OCI-LY7 (cell line): ENCODE measurements at regions not wholly inside any gene's neighbourhood (a gene's known extent, or its start where the extent isn't known, plus 50 kb on each side); places are given as distances from the start of the nearest gene placed in this dataset.
A peak's percentile ranks its signal among the peaks of the same experiment; 100 is the strongest.

Experiments
- BruUV-seq: library from RNA; stranded (reverse); fragments of 400-500 nt; replicated peaks from 2 replicates; lab custom pipeline; 2021; lab: Mats Ljungman, UMichigan
- CTCF ChIA-PET: fragments of 300-600 bp; sonication (Branson Sonifier 250); formaldehyde crosslinking; loops from one replicate; lab custom pipeline; 2022; ENCODE audit warnings: antibody characterized with exemption; ENCODE audit not compliant: unreplicated experiment; lab: Charles Lee
- POLR2A ChIA-PET: fragments of 300-600 bp; sonication (Branson Sonifier 250); formaldehyde crosslinking; loops from one replicate; lab custom pipeline; 2022; ENCODE audit warnings: antibody characterized with exemption; lab: Charles Lee
- DNase-seq: peaks from one replicate; pipeline ENCODE4 v3.0.0-alpha.2; 2015; ENCODE audit warnings: low spot score
- H2AFZ ChIP-seq: fragments of 200-600 bp; sonication (generic), shearing (Covaris generic); 2 replicates; pipeline ENCODE4 v1.6.1; 2014; ENCODE audit warnings: mild to moderate bottlenecking, antibody characterized with exemption, low read length, moderate library complexity
- H3K27ac ChIP-seq: fragments of 200-600 bp; sonication (generic); 2 replicates; pipeline ENCODE4 v1.5.1; 2014; ENCODE audit warnings: mixed run types, low read depth, mild to moderate bottlenecking, moderate library complexity, low read length, inconsistent platforms; ENCODE audit not compliant: poor library complexity, severe bottlenecking
- H3K36me3 ChIP-seq: fragments of 200-600 bp; sonication (generic); 2 replicates; pipeline ENCODE4 v1.6.1; 2014; ENCODE audit warnings: mild to moderate bottlenecking, antibody characterized with exemption, low read length, moderate library complexity, mixed read lengths; ENCODE audit not compliant: insufficient read depth
- H3K4me1 ChIP-seq: fragments of 200-600 bp; sonication (generic); 2 replicates; pipeline ENCODE4 v1.5.1; 2014; ENCODE audit warnings: mild to moderate bottlenecking, low read length; ENCODE audit not compliant: insufficient read depth, poor library complexity, severe bottlenecking
- H3K4me2 ChIP-seq: fragments of 200-600 bp; sonication (generic); 2 replicates; pipeline ENCODE4 v1.6.1; 2014; ENCODE audit warnings: mild to moderate bottlenecking, low read length
- H3K4me3 ChIP-seq: fragments of 200-600 bp; sonication (generic); 2 replicates; pipeline ENCODE4 v1.5.1; 2014; ENCODE audit warnings: mild to moderate bottlenecking, low read depth, low read length; ENCODE audit not compliant: poor library complexity, severe bottlenecking
- H3K79me2 ChIP-seq: fragments of 200-600 bp; sonication (generic); 2 replicates; pipeline ENCODE4 v1.6.1; 2016; ENCODE audit warnings: low read depth, mild to moderate bottlenecking, low read length, moderate library complexity, mixed read lengths; ENCODE audit not compliant: insufficient read depth
- H3K9me2 ChIP-seq: fragments of 200-600 bp; sonication (generic); 2 replicates; pipeline ENCODE4 v1.6.1; 2016; ENCODE audit warnings: mild to moderate bottlenecking, low read length, mixed read lengths; ENCODE audit not compliant: insufficient read depth
- H3K9me3 ChIP-seq: fragments of 200-600 bp; sonication (generic); 2 replicates; pipeline ENCODE4 v1.6.1; 2014; ENCODE audit warnings: mild to moderate bottlenecking, mixed run types, low read length, mixed read lengths
- H4K20me1 ChIP-seq: fragments of 200-600 bp; sonication (generic); 2 replicates; pipeline ENCODE4 v1.6.1; 2014; ENCODE audit warnings: mild to moderate bottlenecking, antibody characterized with exemption, low read length, moderate library complexity, mixed read lengths; ENCODE audit not compliant: insufficient read depth
- EZH2phosphoT487 ChIP-seq: fragments of 200-600 bp; sonication (generic); IDR thresholded peaks from 2 replicates; pipeline ENCODE4 v1.6.1; 2018; ENCODE audit warnings: low read depth, borderline replicate concordance, mild to moderate bottlenecking, mixed run types, antibody characterized with exemption, low read length, moderate library complexity, mixed read lengths
- intact Hi-C: fragments of 100-400 bp; cut with micrococcal nuclease; formaldehyde crosslinking; loops from one replicate; pipeline ENCODE4 v1.10.0; 2022; ENCODE audit not compliant: unreplicated experiment
- TF ChIP-seq, protein P1 (sequence below): fragments of 200-600 bp; sonication (generic); conservative IDR thresholded peaks from 2 replicates; pipeline ENCODE4 v1.5.1; 2014; ENCODE audit warnings: mild to moderate bottlenecking, antibody characterized with exemption, low read length, moderate library complexity, mixed read lengths

DNA sequence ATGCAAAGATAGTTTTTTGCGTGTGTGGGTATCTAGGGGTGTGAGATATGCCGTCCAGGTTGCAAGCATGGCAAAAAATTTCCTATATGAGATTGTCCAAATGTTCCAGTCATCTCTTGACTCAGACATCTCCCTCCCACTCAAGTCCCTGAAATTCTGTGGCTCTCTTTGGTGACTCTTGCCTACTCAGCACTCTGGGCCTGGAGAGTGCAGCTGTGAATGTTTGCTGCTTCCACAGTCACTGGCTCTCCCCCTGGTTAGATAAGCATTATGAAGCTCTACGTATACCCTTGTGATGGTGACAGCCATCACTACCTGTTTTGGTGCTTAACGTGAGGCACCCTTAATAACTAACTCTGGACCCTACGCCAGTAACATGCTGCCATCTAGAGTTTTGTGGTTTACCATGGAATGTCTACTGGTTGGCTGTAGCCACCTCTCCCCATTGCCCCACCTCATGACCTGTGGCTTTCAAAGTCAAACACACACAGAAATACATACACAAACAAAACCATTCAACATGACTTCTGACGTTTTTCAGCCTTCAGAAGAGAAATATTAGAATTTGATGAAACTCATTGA lies 621.9 kb upstream of the CITED2 start:
- no TSS peak for BruUV-seq
- H3K79me2 ChIP-seq, result no peaks in the 10 kb centered on the region
- no peaks in the 10 kb centered on the region for H3K9me2 ChIP-seq
- no peaks in the 10 kb centered on the region for H3K36me3 ChIP-seq
- no peak overlapping the region for H3K4me2 ChIP-seq
- H2AFZ ChIP-seq, result no peak overlapping the region
- DNase-seq, result peak; percentile 5
- ChIA-PET POLR2A (no interaction called here), CTCF (no interaction called here)
- H3K4me3 ChIP-seq, result no peak overlapping the region
- no peak for TF ChIP-seq EZH2phosphoT487
- TF ChIP-seq, protein P1, sequence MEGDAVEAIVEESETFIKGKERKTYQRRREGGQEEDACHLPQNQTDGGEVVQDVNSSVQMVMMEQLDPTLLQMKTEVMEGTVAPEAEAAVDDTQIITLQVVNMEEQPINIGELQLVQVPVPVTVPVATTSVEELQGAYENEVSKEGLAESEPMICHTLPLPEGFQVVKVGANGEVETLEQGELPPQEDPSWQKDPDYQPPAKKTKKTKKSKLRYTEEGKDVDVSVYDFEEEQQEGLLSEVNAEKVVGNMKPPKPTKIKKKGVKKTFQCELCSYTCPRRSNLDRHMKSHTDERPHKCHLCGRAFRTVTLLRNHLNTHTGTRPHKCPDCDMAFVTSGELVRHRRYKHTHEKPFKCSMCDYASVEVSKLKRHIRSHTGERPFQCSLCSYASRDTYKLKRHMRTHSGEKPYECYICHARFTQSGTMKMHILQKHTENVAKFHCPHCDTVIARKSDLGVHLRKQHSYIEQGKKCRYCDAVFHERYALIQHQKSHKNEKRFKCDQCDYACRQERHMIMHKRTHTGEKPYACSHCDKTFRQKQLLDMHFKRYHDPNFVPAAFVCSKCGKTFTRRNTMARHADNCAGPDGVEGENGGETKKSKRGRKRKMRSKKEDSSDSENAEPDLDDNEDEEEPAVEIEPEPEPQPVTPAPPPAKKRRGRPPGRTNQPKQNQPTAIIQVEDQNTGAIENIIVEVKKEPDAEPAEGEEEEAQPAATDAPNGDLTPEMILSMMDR, result peak; percentile 30; the same call in 1 of the 2 replicates
- no peak overlapping the region for H3K27ac ChIP-seq
- no peaks in the 10 kb centered on the region for H4K20me1 ChIP-seq
- H3K9me3 ChIP-seq, result no peaks in the 10 kb centered on the region
- no peaks in the 10 kb centered on the region for H3K4me1 ChIP-seq
- intact Hi-C loops, result no loop called here

DNA sequence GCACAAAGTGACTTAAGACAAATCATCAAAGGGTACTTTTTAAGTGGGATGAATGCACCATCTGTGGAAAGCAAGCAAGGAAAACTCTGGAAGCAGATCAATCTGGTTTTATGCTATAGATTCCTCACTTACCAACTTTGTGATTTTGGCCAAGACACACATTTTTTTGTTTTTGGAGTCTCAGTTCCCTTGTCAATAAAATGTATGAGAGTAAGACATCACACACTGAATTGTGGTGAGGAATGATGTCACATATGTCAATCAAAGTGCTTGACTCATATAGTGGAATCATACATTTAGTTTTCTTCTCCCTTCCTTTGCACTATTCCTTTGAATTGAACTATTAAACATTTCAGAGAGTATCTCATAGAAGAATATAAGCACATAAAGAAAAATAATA lies 620.5 kb upstream of the CITED2 start:
- no peaks in the 10 kb centered on the region for H3K9me2 ChIP-seq
- no peak overlapping the region for H3K27ac ChIP-seq
- no peaks in the 10 kb centered on the region for H3K4me1 ChIP-seq
- no peak overlapping the region for H3K4me2 ChIP-seq
- H4K20me1 ChIP-seq, result no peaks in the 10 kb centered on the region
- H2AFZ ChIP-seq, result no peak overlapping the region
- no peak overlapping the region for H3K4me3 ChIP-seq
- DNase-seq, result no peak
- H3K79me2 ChIP-seq, result no peaks in the 10 kb centered on the region
- TF ChIP-seq, protein P1, result no peak
- TF ChIP-seq EZH2phosphoT487, result no peak
- no peaks in the 10 kb centered on the region for H3K36me3 ChIP-seq
- no TSS peak for BruUV-seq
- intact Hi-C loops, result no loop called here
- ChIA-PET POLR2A (no interaction called here), CTCF (no interaction called here)
- H3K9me3 ChIP-seq, result no peaks in the 10 kb centered on the region

DNA sequence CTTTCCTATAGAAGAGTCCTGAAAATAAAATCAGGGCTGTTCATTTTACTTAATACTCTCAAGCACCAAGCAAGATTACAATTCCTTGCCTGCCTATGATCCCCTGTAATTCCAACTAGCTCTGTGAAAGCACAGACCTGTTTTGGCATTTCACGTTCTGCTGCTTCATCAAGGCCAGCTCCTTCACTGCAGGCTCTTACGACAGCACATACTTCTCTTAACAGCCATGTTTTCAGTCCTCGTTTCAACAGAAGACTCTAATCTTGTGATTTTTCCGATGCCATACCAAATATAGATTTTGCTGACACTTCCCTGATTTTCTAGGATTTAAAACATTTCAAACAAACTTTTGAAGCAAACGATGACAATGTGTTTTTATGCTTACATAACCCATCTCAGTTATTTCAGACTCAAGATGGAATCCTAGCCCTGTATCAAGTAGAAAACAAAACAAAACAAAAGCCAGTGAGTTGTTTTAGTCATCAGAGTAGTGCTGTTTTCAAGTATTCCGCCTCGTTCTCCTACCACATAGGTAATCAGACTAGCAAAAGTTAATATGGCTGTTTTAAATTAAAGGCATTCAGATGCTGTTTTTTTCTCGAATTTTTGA lies 616.5 kb upstream of the CITED2 start:
- no peaks in the 10 kb centered on the region for H3K4me1 ChIP-seq
- no peaks in the 10 kb centered on the region for H4K20me1 ChIP-seq
- no peaks in the 10 kb centered on the region for H3K9me2 ChIP-seq
- DNase-seq, result no peak
- H3K36me3 ChIP-seq, result no peaks in the 10 kb centered on the region
- BruUV-seq, result no TSS peak
- intact Hi-C loops, result no loop called here
- H3K4me2 ChIP-seq, result no peak overlapping the region
- no peaks in the 10 kb centered on the region for H3K79me2 ChIP-seq
- H3K4me3 ChIP-seq, result no peak overlapping the region
- ChIA-PET CTCF (no interaction called here), POLR2A (no interaction called here)
- TF ChIP-seq, protein P1, result no peak
- no peak for TF ChIP-seq EZH2phosphoT487
- no peak overlapping the region for H2AFZ ChIP-seq
- no peaks in the 10 kb centered on the region for H3K9me3 ChIP-seq
- no peak overlapping the region for H3K27ac ChIP-seq
